ENCODE measurements at regions not wholly inside any gene's neighbourhood (a gene's known extent, or its start where the extent isn't known, plus 50 kb on each side); places are given as distances from the start of the nearest gene placed in this dataset.
"Not testable (repeated sequence)": the region's sequence is repeated elsewhere in the genome, so short reads cannot be mapped to it uniquely, and the experiment has no call there.

DNA sequence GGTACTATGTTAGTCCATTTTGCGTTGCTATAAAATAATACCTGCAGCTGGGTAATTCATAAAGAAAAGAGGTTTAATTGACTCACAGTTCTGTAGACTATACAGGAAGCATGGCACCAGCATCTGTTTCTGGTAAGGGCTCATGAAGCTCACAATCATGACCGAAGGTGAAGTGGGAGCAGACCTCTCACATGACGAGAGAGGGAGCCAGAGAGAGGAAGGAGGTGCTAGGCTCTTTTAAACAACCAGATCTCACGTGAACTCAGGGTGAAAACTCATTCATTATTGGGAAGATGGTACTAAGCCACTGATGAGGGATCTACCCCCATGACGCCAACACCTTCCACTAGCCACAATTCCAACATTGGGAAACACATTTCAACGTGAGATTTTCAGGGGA is 301.7 kb upstream of the MDFIC2 start (continued):
- TF ChIP-seq, protein P1, sequence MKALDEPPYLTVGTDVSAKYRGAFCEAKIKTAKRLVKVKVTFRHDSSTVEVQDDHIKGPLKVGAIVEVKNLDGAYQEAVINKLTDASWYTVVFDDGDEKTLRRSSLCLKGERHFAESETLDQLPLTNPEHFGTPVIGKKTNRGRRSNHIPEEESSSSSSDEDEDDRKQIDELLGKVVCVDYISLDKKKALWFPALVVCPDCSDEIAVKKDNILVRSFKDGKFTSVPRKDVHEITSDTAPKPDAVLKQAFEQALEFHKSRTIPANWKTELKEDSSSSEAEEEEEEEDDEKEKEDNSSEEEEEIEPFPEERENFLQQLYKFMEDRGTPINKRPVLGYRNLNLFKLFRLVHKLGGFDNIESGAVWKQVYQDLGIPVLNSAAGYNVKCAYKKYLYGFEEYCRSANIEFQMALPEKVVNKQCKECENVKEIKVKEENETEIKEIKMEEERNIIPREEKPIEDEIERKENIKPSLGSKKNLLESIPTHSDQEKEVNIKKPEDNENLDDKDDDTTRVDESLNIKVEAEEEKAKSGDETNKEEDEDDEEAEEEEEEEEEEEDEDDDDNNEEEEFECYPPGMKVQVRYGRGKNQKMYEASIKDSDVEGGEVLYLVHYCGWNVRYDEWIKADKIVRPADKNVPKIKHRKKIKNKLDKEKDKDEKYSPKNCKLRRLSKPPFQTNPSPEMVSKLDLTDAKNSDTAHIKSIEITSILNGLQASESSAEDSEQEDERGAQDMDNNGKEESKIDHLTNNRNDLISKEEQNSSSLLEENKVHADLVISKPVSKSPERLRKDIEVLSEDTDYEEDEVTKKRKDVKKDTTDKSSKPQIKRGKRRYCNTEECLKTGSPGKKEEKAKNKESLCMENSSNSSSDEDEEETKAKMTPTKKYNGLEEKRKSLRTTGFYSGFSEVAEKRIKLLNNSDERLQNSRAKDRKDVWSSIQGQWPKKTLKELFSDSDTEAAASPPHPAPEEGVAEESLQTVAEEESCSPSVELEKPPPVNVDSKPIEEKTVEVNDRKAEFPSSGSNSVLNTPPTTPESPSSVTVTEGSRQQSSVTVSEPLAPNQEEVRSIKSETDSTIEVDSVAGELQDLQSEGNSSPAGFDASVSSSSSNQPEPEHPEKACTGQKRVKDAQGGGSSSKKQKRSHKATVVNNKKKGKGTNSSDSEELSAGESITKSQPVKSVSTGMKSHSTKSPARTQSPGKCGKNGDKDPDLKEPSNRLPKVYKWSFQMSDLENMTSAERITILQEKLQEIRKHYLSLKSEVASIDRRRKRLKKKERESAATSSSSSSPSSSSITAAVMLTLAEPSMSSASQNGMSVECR (CRISPR knock-in tag; IDR thresholded peaks at IDR 0.05), result no peak
- no peak for TF ChIP-seq CHD1 (IDR thresholded peaks at IDR 0.05; ENCODE audit: low read length)

GRCh38 chr3:70612920-70613319 is 300.5 kb upstream of the MDFIC2 start:
- in situ Hi-C loops (cut with MboI) (no loop called here), intact Hi-C loops (cut with micrococcal nuclease) (no loop called here)
- no peak for DNase-seq (ENCODE audit: extremely low read depth in 1 of 4, low spot score in 3 of 4)
- ChIA-PET CTCF (ENCODE audit: low intra/inter-chr PET ratio) (no interaction called here), POLR2A (no interaction called here)
- H3K9me3 ChIP-seq (replicated peaks; ENCODE audit: control insufficient read depth, insufficient read depth, low read depth, low read length), result no peaks in the 10 kb centered on the region
- H3K4me3 ChIP-seq, result no peak overlapping the region
- no peak overlapping the region for H3K4me2 ChIP-seq (ENCODE audit: insufficient read depth, low read length)
- 1% methylated on average over 11 of the region's 11 CpGs for WGBS (ENCODE audit: insufficient coverage, low coverage, missing lambda C conversion rate)
- no peaks in the 10 kb centered on the region for H3K27me3 ChIP-seq (ENCODE audit: control insufficient read depth in 2 of 2, insufficient read depth in 2 of 2, low read length in 2 of 2)
- no peaks in the 10 kb centered on the region for H3K79me2 ChIP-seq (ENCODE audit: control insufficient read depth, insufficient read depth, low read length)
- TF ChIP-seq FOXJ3 (CRISPR knock-in tag; IDR thresholded peaks at IDR 0.05), result no peak
- TF ChIP-seq ZZZ3 (IDR thresholded peaks at IDR 0.05), result no peak
- TF ChIP-seq NFIX (CRISPR knock-in tag; IDR thresholded peaks at IDR 0.05; ENCODE audit: low read depth), result no peak
- H3K9me1 ChIP-seq (ENCODE audit: control insufficient read depth, insufficient read depth, low read length), result no peaks in the 10 kb centered on the region
- no peaks in the 10 kb centered on the region for H3K36me3 ChIP-seq (ENCODE audit: control insufficient read depth, insufficient read depth, low read length)
- no peak for FAIRE-seq
- no peak for ATAC-seq
- H3K27ac ChIP-seq (ENCODE audit: extremely low read depth, low read depth, low read length), result no peak overlapping the region
- no peak overlapping the region for H3K9ac ChIP-seq (ENCODE audit: insufficient read depth in 1 of 2, low read depth in 2 of 2, low read length in 2 of 2)
- no peak overlapping the region for H2AFZ ChIP-seq (ENCODE audit: low read depth, low read length)
- H4K20me1 ChIP-seq (replicated peaks; ENCODE audit: control insufficient read depth, insufficient read depth, low read length), result no peaks in the 10 kb centered on the region
- no TSS peak for BruUV-seq (replicated peaks)
- no peaks in the 10 kb centered on the region for H3K4me1 ChIP-seq (replicated peaks in 1 of 2; ENCODE audit: control insufficient read depth in 2 of 2, insufficient read depth in 2 of 2, low read length in 2 of 2)

- intact Hi-C loops (cut with micrococcal nuclease); H3K4me2 ChIP-seq (ENCODE audit: insufficient read depth, low read length); H3K27me3 ChIP-seq (ENCODE audit: control insufficient read depth in 2 of 2, insufficient read depth in 2 of 2, low read length in 2 of 2); in situ Hi-C loops (cut with MboI); FAIRE-seq; H3K27ac ChIP-seq (ENCODE audit: extremely low read depth, low read depth, low read length); H3K9me1 ChIP-seq (ENCODE audit: control insufficient read depth, insufficient read depth, low read length); POLR2A ChIA-PET; H3K36me3 ChIP-seq (ENCODE audit: control insufficient read depth, insufficient read depth, low read length); H2AFZ ChIP-seq (ENCODE audit: low read depth, low read length); H3K79me2 ChIP-seq (ENCODE audit: control insufficient read depth, insufficient read depth, low read length); H4K20me1 ChIP-seq (replicated peaks; ENCODE audit: control insufficient read depth, insufficient read depth, low read length); ATAC-seq; BruUV-seq (replicated peaks); H3K9ac ChIP-seq (ENCODE audit: insufficient read depth in 1 of 2, low read depth in 2 of 2, low read length in 2 of 2); DNase-seq (ENCODE audit: extremely low read depth in 1 of 4, low spot score in 3 of 4); CTCF ChIA-PET (ENCODE audit: low intra/inter-chr PET ratio); H3K4me1 ChIP-seq (replicated peaks in 1 of 2; ENCODE audit: control insufficient read depth in 2 of 2, insufficient read depth in 2 of 2, low read length in 2 of 2); H3K9me3 ChIP-seq (replicated peaks; ENCODE audit: control insufficient read depth, insufficient read depth, low read depth, low read length); H3K4me3 ChIP-seq: not testable (repeated sequence)
- WGBS (ENCODE audit: insufficient coverage, low coverage, missing lambda C conversion rate), result 2% methylated on average over 12 of the region's 25 CpGs
Measured at GRCh38 chr3:70611667-70612277, 299.3 kb upstream of the MDFIC2 start.
